Esophagus squamous epithelium (tissue), 5 donors: ENCODE measurements at regions not wholly inside any gene's neighbourhood (a gene's known extent, or its start where the extent isn't known, plus 50 kb on each side); places are given as distances from the start of the nearest gene placed in this dataset.

ENCODE experiments used
- DNase-seq: peaks from one replicate; lab custom pipeline; 2025; lab: John Stamatoyannopoulos, UW
- H3K27ac ChIP-seq, 4 donors: fragments of 200-600 bp; sonication (generic); one replicate each; pipeline ENCODE4 v1.5.1; 2016 to 2019; ENCODE audit warnings: mild to moderate bottlenecking in 1 of 4
- H3K27me3 ChIP-seq, 4 donors: fragments of 200-600 bp; sonication (generic); 1 replicate in 3 of 4; 2 replicates in 1 of 4; pipeline versions ENCODE4 v1.5.1 to v1.6.0; 2017 to 2021; ENCODE audit warnings: antibody characterized with exemption in 1 of 4
- H3K36me3 ChIP-seq, 3 donors: fragments of 200-600 bp; sonication (generic); one replicate each; pipeline ENCODE4 v1.5.1; 2016 to 2019
- H3K4me1 ChIP-seq, 3 donors: fragments of 200-600 bp; sonication (generic); one replicate each; pipeline ENCODE4 v1.5.1; 2017 to 2019
- H3K4me3 ChIP-seq, 4 donors: fragments of 200-600 bp; sonication (generic); 1 replicate in 3 of 4; 2 replicates in 1 of 4; pipeline ENCODE4 v1.5.1; 2016 to 2019; ENCODE audit warnings: mild to moderate bottlenecking in 2 of 4, moderate library complexity in 1 of 4
- H3K9me3 ChIP-seq, 3 donors: fragments of 200-600 bp; sonication (generic); one replicate each; pipeline ENCODE4 v1.5.1; 2016 to 2019
- CTCF ChIP-seq, 6 experiments: fragments of 450-650 bp in 4 of 6; fragments of 200-600 bp in 2 of 6; sonication (generic) in 2 of 6; IDR thresholded peaks; one replicate each; pipeline ENCODE4 v1.5.1; 2016 to 2019; ENCODE audit warnings: antibody characterized with exemption in 6 of 6, mild to moderate bottlenecking in 4 of 6, moderate library complexity in 4 of 6
- POLR2A ChIP-seq, 4 donors: fragments of 450-650 bp; IDR thresholded peaks; one replicate each; pipeline ENCODE4 v1.6.1; 2017; ENCODE audit warnings: antibody characterized with exemption in 4 of 4, mild to moderate bottlenecking in 4 of 4, moderate library complexity in 3 of 4
- WGBS, 2 donors: methylation state at CpG; one replicate each; pipeline ENCODE4 v1.1.5; 2018; 5-methylcytosine and 5-hydroxymethylcytosine counted together
- intact Hi-C: fragments of 100-400 bp; cut with DNase I; formaldehyde crosslinking; loops from one replicate; pipeline ENCODE4 v1.15.0; 2022
- donor health status: DM: yes; HTN: yes; CAD: no.

GRCh38 chr7:131633342-131633843 is 77.0 kb upstream of the PODXL start:
- Histone ChIP-seq H3K9me3 (no peaks in the 10 kb centered on the region), H3K4me3 (no peak overlapping the region), H3K4me1 (peaks cover 0 to 21% (median 0%) of the 10 kb centered on the region in 3 donors), H3K27me3 (peaks cover 0 to 16% (median 0%) of the 10 kb centered on the region in 4 donors), H3K36me3 (no peaks in the 10 kb centered on the region), H3K27ac (no peak overlapping the region)
- 52 to 56% methylated on average over 5 to 7 of the region's 7 CpGs for WGBS, 2 donors
- TF ChIP-seq POLR2A (IDR thresholded peaks at IDR 0.05) (no peak), CTCF (IDR thresholded peaks at IDR 0.05) (no peak)
- DNase-seq: no peak
- intact Hi-C loops: no loop called here

- peaks cover 0 to 16% (median 0%) of the 10 kb centered on the region in 4 donors for H3K27me3 ChIP-seq
- no peaks in the 10 kb centered on the region for H3K36me3 ChIP-seq
- no peak overlapping the region for H3K27ac ChIP-seq
- no peak for TF ChIP-seq CTCF (IDR thresholded peaks at IDR 0.05)
- TF ChIP-seq POLR2A (IDR thresholded peaks at IDR 0.05): no peak
- H3K9me3 ChIP-seq: no peaks in the 10 kb centered on the region
- H3K4me3 ChIP-seq: no peak overlapping the region
- peaks cover 0 to 35% (median 0%) of the 10 kb centered on the region in 3 donors for H3K4me1 ChIP-seq
- no peak for DNase-seq
- intact Hi-C loops: no loop called here
- WGBS, 2 donors: 84 to 88% methylated on average over 2 to 4 of the region's 4 CpGs
These were observed 74.0 kb upstream of the PODXL start for GRCh38 chr7:131630427-131630826.

GRCh38 chr7:131629217-131629882 is 72.9 kb upstream of the PODXL start:
- intact Hi-C loops: no loop called here
- 39 to 91% methylated on average over 1 to 8 of the region's 13 CpGs for whole genome bisulfite sequencing, 2 donors
- peaks cover 0 to 35% (median 0%) of the 10 kb centered on the region in 3 donors for H3K4me1 ChIP-seq
- H3K27me3 ChIP-seq: peaks cover 0 to 16% (median 0%) of the 10 kb centered on the region in 4 donors
- H3K9me3 ChIP-seq: no peaks in the 10 kb centered on the region
- peak overlapping the region in 1 of 4 donors; percentile 14 for H3K27ac ChIP-seq
- TF ChIP-seq POLR2A (IDR thresholded peaks at IDR 0.05) (no peak), CTCF (IDR thresholded peaks at IDR 0.05) (no peak)
- H3K36me3 ChIP-seq: no peaks in the 10 kb centered on the region
- no peak for DNase-seq
- H3K4me3 ChIP-seq: no peak overlapping the region

- 64 to 75% methylated on average over 8 of the region's 8 CpGs for WGBS, 2 donors
- TF ChIP-seq POLR2A (IDR thresholded peaks at IDR 0.05): no peak
- no peak for TF ChIP-seq CTCF (IDR thresholded peaks at IDR 0.05)
- no peak for DNase-seq
- Histone ChIP-seq H3K4me3 (no peak overlapping the region), H3K27ac (no peak overlapping the region), H3K4me1 (peaks cover 0 to 32% (median 0%) of the 10 kb centered on the region in 3 donors), H3K9me3 (no peaks in the 10 kb centered on the region), H3K36me3 (no peaks in the 10 kb centered on the region), H3K27me3 (peaks cover 0 to 16% (median 0%) of the 10 kb centered on the region in 4 donors)
- intact Hi-C loops: no loop called here
These were observed 72.2 kb upstream of the PODXL start for GRCh38 chr7:131628634-131629033.

GRCh38 chr7:131627735-131628190 is 71.3 kb upstream of the PODXL start:
- TF ChIP-seq POLR2A (IDR thresholded peaks at IDR 0.05) (no peak), CTCF (IDR thresholded peaks at IDR 0.05) (no peak)
- H3K36me3 ChIP-seq: no peaks in the 10 kb centered on the region
- no peak overlapping the region for H3K4me3 ChIP-seq
- intact Hi-C loops: no loop called here
- DNase-seq: no peak
- no peaks in the 10 kb centered on the region for H3K9me3 ChIP-seq
- no peak overlapping the region for H3K27ac ChIP-seq
- WGBS, 2 donors: 50 to 55% methylated on average over 4 to 6 of the region's 6 CpGs
- peaks cover 0 to 29% (median 0%) of the 10 kb centered on the region in 3 donors for H3K4me1 ChIP-seq
- peaks cover 0 to 23% (median 0%) of the 10 kb centered on the region in 4 donors for H3K27me3 ChIP-seq
